ENCODE measurements at regions not wholly inside any gene's neighbourhood (a gene's known extent, or its start where the extent isn't known, plus 50 kb on each side); places are given as distances from the start of the nearest gene placed in this dataset.

DNA sequence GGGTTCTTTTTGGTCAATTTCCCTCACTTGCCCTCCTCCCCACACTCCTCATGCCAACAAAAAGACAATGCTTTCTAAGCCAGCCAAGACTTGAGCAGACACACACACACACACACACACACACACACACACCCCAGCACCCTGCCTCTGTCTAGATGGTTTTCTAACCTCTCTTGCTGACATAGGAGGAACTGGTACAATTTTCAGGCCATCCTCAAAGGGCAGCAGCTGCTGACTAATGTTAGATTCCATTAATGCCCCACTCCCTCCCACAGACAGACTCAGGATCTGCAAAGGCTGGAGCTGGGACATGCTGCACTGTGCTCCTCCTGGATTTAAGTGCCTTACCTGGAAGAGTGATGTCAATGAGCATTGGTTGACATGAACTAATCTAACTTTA, 438.4 kb downstream of the OCA2 start:
- Histone ChIP-seq H3K27ac (ENCODE audit: insufficient read length, low read depth, low read length) (no peak overlapping the region), H2BK120ac (ENCODE audit: low read depth, low read length, poor library complexity, severe bottlenecking) (no peak overlapping the region), H3K9ac (ENCODE audit: extremely low read depth, insufficient read length, low read length) (no peak overlapping the region), H4K91ac (ENCODE audit: insufficient read length, low read depth, low read length) (no peak overlapping the region), H3K56ac (ENCODE audit: insufficient read length, low read depth, low read length) (no peak overlapping the region), H3K14ac (ENCODE audit: insufficient read depth, low read length) (no peak overlapping the region), H2BK20ac (ENCODE audit: low read depth, low read length, poor library complexity, severe bottlenecking) (no peak overlapping the region), H2AK5ac (ENCODE audit: insufficient read length, low read length) (no peak overlapping the region), H2BK12ac (ENCODE audit: insufficient read length, low read depth, low read length) (no peak overlapping the region), H3K79me1 (ENCODE audit: insufficient read depth, low read depth, low read length, poor library complexity, severe bottlenecking) (no peaks in the 10 kb centered on the region), H3K4ac (ENCODE audit: low read depth, low read length) (no peak overlapping the region), H3K4me2 (ENCODE audit: insufficient read depth, insufficient read length, low read length) (no peak overlapping the region), H4K20me1 (ENCODE audit: control insufficient read depth, insufficient read depth, insufficient read length) (no peaks in the 10 kb centered on the region), H2AFZ (ENCODE audit: low read length) (no peak overlapping the region), H3T11ph (ENCODE audit: low read length) (no peak overlapping the region), H2BK5ac (ENCODE audit: insufficient read length, low read length) (no peak overlapping the region), H4K8ac (replicated peaks; ENCODE audit: insufficient read length, low read depth, low read length) (no peak overlapping the region), H3K23ac (ENCODE audit: insufficient read length, low read depth, low read length) (no peak overlapping the region), H3K79me2 (ENCODE audit: insufficient read depth, low read length) (no peaks in the 10 kb centered on the region), H3K9me3 (ENCODE audit: control insufficient read depth, low read depth, low read length) (no peaks in the 10 kb centered on the region), H2BK15ac (ENCODE audit: low read depth, low read length) (no peak overlapping the region), H3K23me2 (ENCODE audit: insufficient read length, low read depth, low read length, poor library complexity, severe bottlenecking) (no peaks in the 10 kb centered on the region), H3K27me3 (ENCODE audit: insufficient read depth, low read length) (no peaks in the 10 kb centered on the region), H4K5ac (ENCODE audit: insufficient read length, low read depth, low read length) (no peak overlapping the region), H3K18ac (ENCODE audit: insufficient read length, low read depth, low read length) (no peak overlapping the region), H3K4me1 (ENCODE audit: insufficient read depth, low read length) (no peaks in the 10 kb centered on the region)
- Mint-ChIP-seq H3K36me3 (ENCODE audit: insufficient read depth in 1 of 3, low read depth in 3 of 3) (peaks cover 0 to 16% (median 11%) of the 10 kb centered on the region in 3 experiments; a peak in 5 of 7 replicates), H3K27ac (no peak overlapping the region), H3K4me1 (peaks cover 3% of the 10 kb centered on the region in 2 experiments; a peak in 3 of 4 replicates), H3K9me3 (peaks cover 16 to 20% of the 10 kb centered on the region in 2 experiments), H3K4me3 (no peak overlapping the region), H3K27me3 (ENCODE audit: low read depth) (no peaks in the 10 kb centered on the region; the same call in 1 of the 2 replicates)
- DNase-seq: no peak
- TF ChIP-seq, protein P1, sequence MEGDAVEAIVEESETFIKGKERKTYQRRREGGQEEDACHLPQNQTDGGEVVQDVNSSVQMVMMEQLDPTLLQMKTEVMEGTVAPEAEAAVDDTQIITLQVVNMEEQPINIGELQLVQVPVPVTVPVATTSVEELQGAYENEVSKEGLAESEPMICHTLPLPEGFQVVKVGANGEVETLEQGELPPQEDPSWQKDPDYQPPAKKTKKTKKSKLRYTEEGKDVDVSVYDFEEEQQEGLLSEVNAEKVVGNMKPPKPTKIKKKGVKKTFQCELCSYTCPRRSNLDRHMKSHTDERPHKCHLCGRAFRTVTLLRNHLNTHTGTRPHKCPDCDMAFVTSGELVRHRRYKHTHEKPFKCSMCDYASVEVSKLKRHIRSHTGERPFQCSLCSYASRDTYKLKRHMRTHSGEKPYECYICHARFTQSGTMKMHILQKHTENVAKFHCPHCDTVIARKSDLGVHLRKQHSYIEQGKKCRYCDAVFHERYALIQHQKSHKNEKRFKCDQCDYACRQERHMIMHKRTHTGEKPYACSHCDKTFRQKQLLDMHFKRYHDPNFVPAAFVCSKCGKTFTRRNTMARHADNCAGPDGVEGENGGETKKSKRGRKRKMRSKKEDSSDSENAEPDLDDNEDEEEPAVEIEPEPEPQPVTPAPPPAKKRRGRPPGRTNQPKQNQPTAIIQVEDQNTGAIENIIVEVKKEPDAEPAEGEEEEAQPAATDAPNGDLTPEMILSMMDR (conservative IDR thresholded peaks at IDR 0.05): no peak
